ENCODE measurements at regions not wholly inside any gene's neighbourhood (a gene's known extent, or its start where the extent isn't known, plus 50 kb on each side); places are given as distances from the start of the nearest gene placed in this dataset.

DNA sequence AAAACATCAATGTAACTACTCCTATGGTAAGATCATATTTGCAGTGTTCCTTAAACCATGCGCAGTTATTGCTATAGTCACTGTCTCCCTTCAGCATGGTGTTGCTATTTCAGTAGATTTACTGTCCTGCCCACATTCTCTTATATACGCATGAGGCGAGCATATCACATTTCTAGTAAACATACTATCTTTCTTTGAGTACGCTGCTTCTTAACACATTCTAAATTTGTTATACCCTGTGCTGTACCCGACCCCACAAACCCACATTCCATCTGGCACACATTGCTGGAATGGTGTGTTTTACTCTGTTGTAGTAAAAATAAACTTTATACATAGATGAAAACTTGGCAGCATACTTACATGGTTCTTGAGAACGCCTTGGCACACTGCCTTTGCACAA is 163.3 kb downstream of the QPCT start:
- H3K4me3 ChIP-seq (ENCODE audit: low read depth in 1 of 3, low read length in 3 of 3) = no peak overlapping the region
- no peaks in the 10 kb centered on the region for H3K4me1 ChIP-seq (ENCODE audit: control insufficient read depth in 3 of 3, insufficient read depth in 2 of 3, low read depth in 1 of 3, low read length in 2 of 3)
- no peaks in the 10 kb centered on the region for H3K36me3 ChIP-seq (ENCODE audit: control insufficient read depth in 3 of 3, insufficient read depth in 2 of 3, low read depth in 1 of 3, low read length in 3 of 3)
- no peaks in the 10 kb centered on the region for H3K9me3 ChIP-seq (ENCODE audit: control insufficient read depth in 2 of 2, insufficient read depth in 1 of 2, low read depth in 1 of 2, low read length in 1 of 2)
- H3K27me3 ChIP-seq (ENCODE audit: control insufficient read depth in 3 of 3, insufficient read depth in 3 of 3, low read length in 3 of 3) = peaks cover 0 to 9% (median 0%) of the 10 kb centered on the region in 3 donors
- no peak overlapping the region for H3K27ac ChIP-seq (ENCODE audit: low read depth in 1 of 3, low read length in 2 of 3)
- WGBS, 3 donors = 71 to 83% (median 81%) methylated on average over 6 of the region's 6 CpGs
- DNase-seq = no peak
- no peak for FAIRE-seq

- H3K27me3 ChIP-seq (ENCODE audit: control insufficient read depth in 3 of 3, insufficient read depth in 3 of 3, low read length in 3 of 3) = peaks cover 0 to 5% (median 0%) of the 10 kb centered on the region in 3 donors
- no peak for FAIRE-seq
- DNase-seq = no peak
- H3K4me3 ChIP-seq (ENCODE audit: low read depth in 1 of 3, low read length in 3 of 3) = no peak overlapping the region
- H3K9me3 ChIP-seq (ENCODE audit: control insufficient read depth in 2 of 2, insufficient read depth in 1 of 2, low read depth in 1 of 2, low read length in 1 of 2) = no peaks in the 10 kb centered on the region
- H3K4me1 ChIP-seq (ENCODE audit: control insufficient read depth in 3 of 3, insufficient read depth in 2 of 3, low read depth in 1 of 3, low read length in 2 of 3) = no peaks in the 10 kb centered on the region
- no peak overlapping the region for H3K27ac ChIP-seq (ENCODE audit: low read depth in 1 of 3, low read length in 2 of 3)
- no peaks in the 10 kb centered on the region for H3K36me3 ChIP-seq (ENCODE audit: control insufficient read depth in 3 of 3, insufficient read depth in 2 of 3, low read depth in 1 of 3, low read length in 3 of 3)
- 56 to 85% (median 63%) methylated on average over 1 of the region's 1 CpG for WGBS, 3 donors
These were observed 158.5 kb downstream of the CDC42EP3 start for GRCh38 chr2:37512971-37513370.

GRCh38 chr2:37523814-37524362 is 147.6 kb downstream of the CDC42EP3 start:
- Histone ChIP-seq H3K4me1 (ENCODE audit: control insufficient read depth in 3 of 3, insufficient read depth in 2 of 3, low read depth in 1 of 3, low read length in 2 of 3) (no peaks in the 10 kb centered on the region), H3K9me3 (ENCODE audit: control insufficient read depth in 2 of 2, insufficient read depth in 1 of 2, low read depth in 1 of 2, low read length in 1 of 2) (no peaks in the 10 kb centered on the region), H3K27ac (ENCODE audit: low read depth in 1 of 3, low read length in 2 of 3) (peak overlapping the region in 2 of 3 donors; percentile 21 to 38), H3K27me3 (ENCODE audit: control insufficient read depth in 3 of 3, insufficient read depth in 3 of 3, low read length in 3 of 3) (no peaks in the 10 kb centered on the region), H3K4me3 (ENCODE audit: low read depth in 1 of 3, low read length in 3 of 3) (no peak overlapping the region), H3K36me3 (ENCODE audit: control insufficient read depth in 3 of 3, insufficient read depth in 2 of 3, low read depth in 1 of 3, low read length in 3 of 3) (no peaks in the 10 kb centered on the region)
- WGBS, 3 donors = 35 to 43% (median 36%) methylated on average over 5 of the region's 5 CpGs
- FAIRE-seq (no peak), DNase-seq (peak in 1 of 2 donors; percentile 22)

- H3K27me3 ChIP-seq (ENCODE audit: control insufficient read depth in 3 of 3, insufficient read depth in 3 of 3, low read length in 3 of 3) = no peaks in the 10 kb centered on the region
- no peaks in the 10 kb centered on the region for H3K36me3 ChIP-seq (ENCODE audit: control insufficient read depth in 3 of 3, insufficient read depth in 2 of 3, low read depth in 1 of 3, low read length in 3 of 3)
- H3K9me3 ChIP-seq (ENCODE audit: control insufficient read depth in 2 of 2, insufficient read depth in 1 of 2, low read depth in 1 of 2, low read length in 1 of 2) = no peaks in the 10 kb centered on the region
- FAIRE-seq = no peak
- H3K27ac ChIP-seq (ENCODE audit: low read depth in 1 of 3, low read length in 2 of 3) = no peak overlapping the region
- 55 to 68% (median 58%) methylated on average over 4 of the region's 4 CpGs for WGBS, 3 donors
- no peaks in the 10 kb centered on the region for H3K4me1 ChIP-seq (ENCODE audit: control insufficient read depth in 3 of 3, insufficient read depth in 2 of 3, low read depth in 1 of 3, low read length in 2 of 3)
- no peak overlapping the region for H3K4me3 ChIP-seq (ENCODE audit: low read depth in 1 of 3, low read length in 3 of 3)
- DNase-seq = no peak
These were observed 145.1 kb downstream of the CDC42EP3 start for GRCh38 chr2:37526323-37526722.

GRCh38 chr2:37526856-37527255 is 144.6 kb downstream of the CDC42EP3 start:
- Histone ChIP-seq H3K4me1 (ENCODE audit: control insufficient read depth in 3 of 3, insufficient read depth in 2 of 3, low read depth in 1 of 3, low read length in 2 of 3) (no peaks in the 10 kb centered on the region), H3K27me3 (ENCODE audit: control insufficient read depth in 3 of 3, insufficient read depth in 3 of 3, low read length in 3 of 3) (no peaks in the 10 kb centered on the region), H3K36me3 (ENCODE audit: control insufficient read depth in 3 of 3, insufficient read depth in 2 of 3, low read depth in 1 of 3, low read length in 3 of 3) (no peaks in the 10 kb centered on the region), H3K9me3 (ENCODE audit: control insufficient read depth in 2 of 2, insufficient read depth in 1 of 2, low read depth in 1 of 2, low read length in 1 of 2) (no peaks in the 10 kb centered on the region), H3K27ac (ENCODE audit: low read depth in 1 of 3, low read length in 2 of 3) (no peak overlapping the region), H3K4me3 (ENCODE audit: low read depth in 1 of 3, low read length in 3 of 3) (no peak overlapping the region)
- FAIRE-seq (no peak), DNase-seq (no peak)

- no peaks in the 10 kb centered on the region for H3K27me3 ChIP-seq (ENCODE audit: control insufficient read depth in 3 of 3, insufficient read depth in 3 of 3, low read length in 3 of 3)
- no peak for FAIRE-seq
- 30 to 51% (median 42%) methylated on average over 5 of the region's 5 CpGs for WGBS, 3 donors
- no peak overlapping the region for H3K27ac ChIP-seq (ENCODE audit: low read depth in 1 of 3, low read length in 2 of 3)
- DNase-seq = no peak
- no peaks in the 10 kb centered on the region for H3K4me1 ChIP-seq (ENCODE audit: control insufficient read depth in 3 of 3, insufficient read depth in 2 of 3, low read depth in 1 of 3, low read length in 2 of 3)
- H3K36me3 ChIP-seq (ENCODE audit: control insufficient read depth in 3 of 3, insufficient read depth in 2 of 3, low read depth in 1 of 3, low read length in 3 of 3) = no peaks in the 10 kb centered on the region
- H3K4me3 ChIP-seq (ENCODE audit: low read depth in 1 of 3, low read length in 3 of 3) = no peak overlapping the region
- H3K9me3 ChIP-seq (ENCODE audit: control insufficient read depth in 2 of 2, insufficient read depth in 1 of 2, low read depth in 1 of 2, low read length in 1 of 2) = no peaks in the 10 kb centered on the region
These were observed 144.1 kb downstream of the CDC42EP3 start for GRCh38 chr2:37527361-37527760.

DNA sequence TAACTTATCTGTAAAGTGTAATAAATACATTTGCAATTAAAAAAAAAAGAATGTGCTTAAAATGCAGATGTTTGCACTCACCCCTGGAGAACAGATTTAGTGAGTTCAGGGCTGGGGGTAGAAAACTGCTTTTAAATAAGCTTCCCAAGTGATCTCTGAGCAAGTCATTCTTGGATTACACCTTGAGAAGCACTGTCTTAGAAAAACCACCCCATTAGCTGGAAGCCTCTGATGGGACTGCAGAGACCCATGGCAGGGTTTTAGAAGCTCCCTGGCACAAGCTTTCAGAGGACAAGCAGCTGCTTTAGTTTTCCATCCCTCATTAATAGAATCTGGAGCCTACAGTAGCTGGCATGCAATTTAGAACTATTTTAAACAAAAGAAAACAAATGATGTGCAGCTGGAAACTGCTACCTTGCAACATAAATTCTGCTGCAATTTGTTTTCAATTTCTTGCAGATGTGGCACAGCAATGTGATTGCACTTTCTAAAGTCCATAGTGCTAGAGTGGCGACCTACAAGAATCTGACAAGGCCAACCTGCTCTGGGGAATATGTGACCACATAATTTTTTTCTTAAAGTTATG is 141.5 kb downstream of the CDC42EP3 start:
- Histone ChIP-seq H3K9me3 (ENCODE audit: control insufficient read depth in 2 of 2, insufficient read depth in 1 of 2, low read depth in 1 of 2, low read length in 1 of 2) (no peaks in the 10 kb centered on the region), H3K4me3 (ENCODE audit: low read depth in 1 of 3, low read length in 3 of 3) (no peak overlapping the region), H3K27ac (ENCODE audit: low read depth in 1 of 3, low read length in 2 of 3) (no peak overlapping the region), H3K36me3 (ENCODE audit: control insufficient read depth in 3 of 3, insufficient read depth in 2 of 3, low read depth in 1 of 3, low read length in 3 of 3) (no peaks in the 10 kb centered on the region), H3K4me1 (ENCODE audit: control insufficient read depth in 3 of 3, insufficient read depth in 2 of 3, low read depth in 1 of 3, low read length in 2 of 3) (no peaks in the 10 kb centered on the region), H3K27me3 (ENCODE audit: control insufficient read depth in 3 of 3, insufficient read depth in 3 of 3, low read length in 3 of 3) (no peaks in the 10 kb centered on the region)
- 50 to 68% (median 53%) methylated on average over 1 of the region's 1 CpG for WGBS, 3 donors
- FAIRE-seq (no peak), DNase-seq (no peak)

DNA sequence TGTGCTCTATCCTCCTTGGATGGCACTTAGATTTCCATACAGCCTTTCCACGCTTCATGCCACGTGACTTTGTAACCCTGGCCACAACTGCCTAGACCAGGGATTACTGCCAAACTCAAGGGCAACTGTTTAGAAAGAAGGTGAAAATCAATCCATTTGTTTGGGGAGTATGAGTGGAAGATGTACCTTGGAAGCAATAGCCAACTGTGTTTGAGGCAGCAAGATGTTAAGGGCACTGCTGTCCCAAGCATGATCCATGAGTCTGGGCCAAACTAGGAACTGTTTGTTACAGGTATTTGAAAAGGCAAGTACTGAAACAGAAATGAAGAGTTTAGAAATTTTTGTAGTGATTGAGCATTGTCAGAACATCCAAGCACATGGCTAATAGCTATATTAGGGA is 138.9 kb downstream of the CDC42EP3 start:
- Histone ChIP-seq H3K27me3 (ENCODE audit: control insufficient read depth in 3 of 3, insufficient read depth in 3 of 3, low read length in 3 of 3) (no peaks in the 10 kb centered on the region), H3K9me3 (ENCODE audit: control insufficient read depth in 2 of 2, insufficient read depth in 1 of 2, low read depth in 1 of 2, low read length in 1 of 2) (no peaks in the 10 kb centered on the region), H3K4me3 (ENCODE audit: low read depth in 1 of 3, low read length in 3 of 3) (no peak overlapping the region), H3K36me3 (ENCODE audit: control insufficient read depth in 3 of 3, insufficient read depth in 2 of 3, low read depth in 1 of 3, low read length in 3 of 3) (no peaks in the 10 kb centered on the region), H3K4me1 (ENCODE audit: control insufficient read depth in 3 of 3, insufficient read depth in 2 of 3, low read depth in 1 of 3, low read length in 2 of 3) (no peaks in the 10 kb centered on the region), H3K27ac (ENCODE audit: low read depth in 1 of 3, low read length in 2 of 3) (no peak overlapping the region)
- FAIRE-seq (no peak), DNase-seq (no peak)
- 87 to 97% (median 94%) methylated on average over 2 of the region's 2 CpGs for WGBS, 3 donors

- Histone ChIP-seq H3K4me1 (ENCODE audit: control insufficient read depth in 3 of 3, insufficient read depth in 2 of 3, low read depth in 1 of 3, low read length in 2 of 3) (no peaks in the 10 kb centered on the region), H3K27me3 (ENCODE audit: control insufficient read depth in 3 of 3, insufficient read depth in 3 of 3, low read length in 3 of 3) (no peaks in the 10 kb centered on the region), H3K4me3 (ENCODE audit: low read depth in 1 of 3, low read length in 3 of 3) (no peak overlapping the region), H3K36me3 (ENCODE audit: control insufficient read depth in 3 of 3, insufficient read depth in 2 of 3, low read depth in 1 of 3, low read length in 3 of 3) (no peaks in the 10 kb centered on the region), H3K27ac (ENCODE audit: low read depth in 1 of 3, low read length in 2 of 3) (no peak overlapping the region), H3K9me3 (ENCODE audit: control insufficient read depth in 2 of 2, insufficient read depth in 1 of 2, low read depth in 1 of 2, low read length in 1 of 2) (no peaks in the 10 kb centered on the region)
- DNase-seq (no peak), FAIRE-seq (no peak)
- WGBS, 3 donors = 79 to 92% (median 85%) methylated on average over 5 of the region's 5 CpGs
These were observed 134.1 kb downstream of the CDC42EP3 start for GRCh38 chr2:37537316-37537715.
